GM23248 (cell line): ENCODE measurements at regions not wholly inside any gene's neighbourhood (a gene's known extent, or its start where the extent isn't known, plus 50 kb on each side); places are given as distances from the start of the nearest gene placed in this dataset.

Experiments
- EZH2 ChIP-seq: fragments of 200-600 bp; sonication (generic); IDR thresholded peaks from 2 replicates; pipeline ENCODE4 v1.6.1; 2018; ENCODE audit warnings: antibody characterized with exemption, mild to moderate bottlenecking; ENCODE audit not compliant: insufficient read depth, poor library complexity, severe bottlenecking
- EZH2phosphoT487 ChIP-seq: fragments of 200-600 bp; sonication (generic); IDR thresholded peaks from 2 replicates; pipeline ENCODE4 v1.6.1; 2018; ENCODE audit warnings: antibody characterized with exemption, moderate library complexity, mild to moderate bottlenecking, low read depth; ENCODE audit not compliant: insufficient read depth

GRCh38 chr1:36667836-36668235 is 185.1 kb upstream of the CSF3R start:
- TF ChIP-seq EZH2 (no peak), EZH2phosphoT487 (no peak)
